Gastrocnemius medialis (tissue), 4 donors: ENCODE measurements at regions not wholly inside any gene's neighbourhood (a gene's known extent, or its start where the extent isn't known, plus 50 kb on each side); places are given as distances from the start of the nearest gene placed in this dataset.

ENCODE experiments used
- ATAC-seq, 2 donors: fragments of 150-250 bp; one replicate each; pipeline ENCODE4 v1.9.1; 2016
- DNase-seq, 2 donors: peaks; one replicate each; pipeline ENCODE4 v3.0.0-alpha.2; 2019
- H3K27ac ChIP-seq, 4 donors: fragments of 200-600 bp; sonication (generic); 1 replicate in 1 of 4; 2 replicates in 3 of 4; pipeline ENCODE4 v1.5.1; 2016 to 2018; ENCODE audit warnings: mild to moderate bottlenecking in 2 of 4, moderate library complexity in 1 of 4
- H3K27me3 ChIP-seq, 3 donors: fragments of 200-600 bp; sonication (generic) in 2 of 3; 1 replicate in 1 of 3; 2 replicates in 2 of 3; pipeline versions ENCODE4 v1.5.1 to v1.6.0; 2016 to 2019; ENCODE audit warnings: mild to moderate bottlenecking in 1 of 3, moderate library complexity in 1 of 3
- H3K36me3 ChIP-seq, 2 donors: fragments of 200-600 bp; sonication (generic) in 1 of 2; one replicate each; pipeline ENCODE4 v1.5.1; 2017 to 2018
- H3K4me1 ChIP-seq, 2 donors: fragments of 200-600 bp; sonication (generic) in 1 of 2; one replicate each; pipeline ENCODE4 v1.5.1; 2016 to 2017; ENCODE audit warnings: mild to moderate bottlenecking in 2 of 2
- H3K4me3 ChIP-seq, 4 donors: fragments of 200-600 bp; sonication (generic) in 3 of 4; 1 replicate in 1 of 4; 2 replicates in 3 of 4; pipeline ENCODE4 v1.5.1; 2016 to 2019; ENCODE audit warnings: mild to moderate bottlenecking in 2 of 4
- H3K9me3 ChIP-seq, 3 donors: fragments of 200-600 bp; sonication (generic) in 2 of 3; 1 replicate in 1 of 3; 2 replicates in 2 of 3; pipeline ENCODE4 v1.5.1; 2016 to 2019
- CTCF ChIP-seq, 5 experiments: fragments of 450-650 bp in 3 of 5; fragments of 200-600 bp in 2 of 5; sonication (generic) in 2 of 5; IDR thresholded peaks in 4 of 5; conservative IDR thresholded peaks in 1 of 5; 1 replicate in 4 of 5; 2 replicates in 1 of 5; pipeline ENCODE4 v1.5.1; 2016 to 2019; ENCODE audit warnings: antibody characterized with exemption in 5 of 5, mild to moderate bottlenecking in 3 of 5, moderate library complexity in 3 of 5
- POLR2A ChIP-seq, 2 donors: fragments of 450-650 bp; IDR thresholded peaks; one replicate each; pipeline ENCODE4 v1.6.1; 2017; ENCODE audit warnings: antibody characterized with exemption in 2 of 2, mild to moderate bottlenecking in 2 of 2, moderate library complexity in 2 of 2
- in situ Hi-C, 4 donors: fragments of 200-750 bp; cut with MboI; loops; one replicate each; pipeline versions ENCODE4 v1.15.0 to v1.8.0; 2017; ENCODE audit warnings: low sequenced_read_pairs in 4 of 4
- intact Hi-C: fragments of 100-400 bp; cut with DNase I; formaldehyde crosslinking; loops from one replicate; pipeline ENCODE4 v1.15.1; 2023; ENCODE audit warnings: low total_unique reads

GRCh38 chr18:30361864-30362540 lies 680.5 kb downstream of the DSC3 start:
- no peak overlapping the region for H3K27ac ChIP-seq
- ATAC-seq: no peak
- no peak for DNase-seq
- H3K4me1 ChIP-seq: no peaks in the 10 kb centered on the region
- no peaks in the 10 kb centered on the region for H3K9me3 ChIP-seq
- H3K4me3 ChIP-seq: no peak overlapping the region
- TF ChIP-seq POLR2A (IDR thresholded peaks at IDR 0.05): no peak
- TF ChIP-seq CTCF (IDR thresholded peaks at IDR 0.05 in 4 of 5, conservative IDR thresholded peaks at IDR 0.05 in 1 of 5): no peak
- no peaks in the 10 kb centered on the region for H3K36me3 ChIP-seq
- no peaks in the 10 kb centered on the region for H3K27me3 ChIP-seq
- in situ Hi-C loops: no loop called here
- intact Hi-C loops: no loop called here

- ATAC-seq (no peak), DNase-seq (no peak)
- H3K9me3 ChIP-seq: no peaks in the 10 kb centered on the region
- TF ChIP-seq POLR2A (IDR thresholded peaks at IDR 0.05) (no peak), CTCF (IDR thresholded peaks at IDR 0.05 in 4 of 5, conservative IDR thresholded peaks at IDR 0.05 in 1 of 5) (no peak)
- no peaks in the 10 kb centered on the region for H3K27me3 ChIP-seq
- no peaks in the 10 kb centered on the region for H3K4me1 ChIP-seq
- no peak overlapping the region for H3K27ac ChIP-seq
- in situ Hi-C loops (no loop called here), intact Hi-C loops (no loop called here)
- no peaks in the 10 kb centered on the region for H3K36me3 ChIP-seq
- H3K4me3 ChIP-seq: no peak overlapping the region
These were observed 683.0 kb downstream of the DSC3 start for GRCh38 chr18:30359521-30359920.

- H3K9me3 ChIP-seq: no peaks in the 10 kb centered on the region
- no peaks in the 10 kb centered on the region for H3K36me3 ChIP-seq
- no peak for TF ChIP-seq POLR2A (IDR thresholded peaks at IDR 0.05)
- TF ChIP-seq CTCF (IDR thresholded peaks at IDR 0.05 in 4 of 5, conservative IDR thresholded peaks at IDR 0.05 in 1 of 5): no peak
- intact Hi-C loops (no loop called here), in situ Hi-C loops (no loop called here)
- H3K4me1 ChIP-seq: no peaks in the 10 kb centered on the region
- no peaks in the 10 kb centered on the region for H3K27me3 ChIP-seq
- ATAC-seq (no peak), DNase-seq (no peak)
- H3K27ac ChIP-seq: no peak overlapping the region
- H3K4me3 ChIP-seq: no peak overlapping the region
These were observed 684.0 kb downstream of the DSC3 start for GRCh38 chr18:30358555-30358954.

GRCh38 chr18:30352551-30353168 lies 689.9 kb downstream of the DSC3 start:
- Histone ChIP-seq H3K9me3 (no peaks in the 10 kb centered on the region), H3K4me3 (no peak overlapping the region), H3K27ac (no peak overlapping the region), H3K4me1 (no peaks in the 10 kb centered on the region), H3K27me3 (no peaks in the 10 kb centered on the region), H3K36me3 (no peaks in the 10 kb centered on the region)
- intact Hi-C loops: no loop called here
- in situ Hi-C loops: no loop called here
- ATAC-seq (no peak), DNase-seq (no peak)
- no peak for TF ChIP-seq CTCF (IDR thresholded peaks at IDR 0.05 in 4 of 5, conservative IDR thresholded peaks at IDR 0.05 in 1 of 5)
